Activated T-helper 17 cell treated with anti-CD3 and anti-CD28 coated beads, Interleukin-2, amount 50 U/mL, for 72 hours (primary cell): ENCODE measurements at regions not wholly inside any gene's neighbourhood (a gene's known extent, or its start where the extent isn't known, plus 50 kb on each side); places are given as distances from the start of the nearest gene placed in this dataset.

Source experiments
- ATAC-seq: fragments of 150-1000 bp; cut with Tn5 transposase; replicated peaks from 2 replicates; pipeline ENCODE4 v1.10.0; 2021; ENCODE audit warnings: mild to moderate bottlenecking, moderate library complexity
- H3K27ac Mint-ChIP-seq: one replicate; pipeline ENCODE4 v1.8.0; 2022; ENCODE audit warnings: mixed read lengths
- H3K27me3 Mint-ChIP-seq: one replicate; pipeline ENCODE4 v1.8.0; 2022; ENCODE audit warnings: mixed read lengths
- H3K36me3 Mint-ChIP-seq: one replicate; pipeline ENCODE4 v1.8.0; 2022; ENCODE audit warnings: low read depth, mild to moderate bottlenecking, mixed read lengths
- H3K4me1 Mint-ChIP-seq: one replicate; pipeline ENCODE4 v1.8.0; 2022; ENCODE audit warnings: mixed read lengths
- H3K4me3 Mint-ChIP-seq: one replicate; pipeline ENCODE4 v1.8.0; 2022; ENCODE audit warnings: mild to moderate bottlenecking, mixed read lengths
- H3K9me3 Mint-ChIP-seq: one replicate; pipeline ENCODE4 v1.8.0; 2022; ENCODE audit warnings: mixed read lengths

- no peaks in the 10 kb centered on the region for H3K9me3 Mint-ChIP-seq
Observed at GRCh38 chrX:124573468-124573867, 227.1 kb downstream of the SH2D1A start.

GRCh38 chrX:124592744-124593143, 246.4 kb downstream of the SH2D1A start:
- H3K36me3 Mint-ChIP-seq = no peaks in the 10 kb centered on the region
- no peaks in the 10 kb centered on the region for H3K4me1 Mint-ChIP-seq
- H3K4me3 Mint-ChIP-seq = no peak overlapping the region
- peaks cover 6% of the 10 kb centered on the region for H3K9me3 Mint-ChIP-seq
- ATAC-seq = no peak
- H3K27me3 Mint-ChIP-seq = no peaks in the 10 kb centered on the region
- H3K27ac Mint-ChIP-seq = no peak overlapping the region

More at GRCh38 chrX:124573468-124573867, 227.1 kb downstream of the SH2D1A start:
- Mint-ChIP-seq H3K27me3 (no peaks in the 10 kb centered on the region), H3K4me1 (no peaks in the 10 kb centered on the region), H3K4me3 (no peak overlapping the region), H3K27ac (no peak overlapping the region), H3K36me3 (no peaks in the 10 kb centered on the region)
- no peak for ATAC-seq

GRCh38 chrX:124594017-124594651, 247.8 kb downstream of the SH2D1A start:
- H3K9me3 Mint-ChIP-seq = peaks cover 6% of the 10 kb centered on the region
- no peak overlapping the region for H3K4me3 Mint-ChIP-seq
- no peaks in the 10 kb centered on the region for H3K4me1 Mint-ChIP-seq
- H3K27ac Mint-ChIP-seq = no peak overlapping the region
- no peaks in the 10 kb centered on the region for H3K27me3 Mint-ChIP-seq
- H3K36me3 Mint-ChIP-seq = no peaks in the 10 kb centered on the region
- ATAC-seq = no peak

GRCh38 chrX:124605511-124605910, 259.1 kb downstream of the SH2D1A start:
- no peak overlapping the region for H3K27ac Mint-ChIP-seq
- H3K27me3 Mint-ChIP-seq = no peaks in the 10 kb centered on the region
- ATAC-seq = no peak
- H3K36me3 Mint-ChIP-seq = no peaks in the 10 kb centered on the region
- no peaks in the 10 kb centered on the region for H3K4me1 Mint-ChIP-seq
- H3K4me3 Mint-ChIP-seq = no peak overlapping the region
- no peaks in the 10 kb centered on the region for H3K9me3 Mint-ChIP-seq

GRCh38 chrX:124606724-124607123, 260.4 kb downstream of the SH2D1A start:
- Mint-ChIP-seq H3K27ac (no peak overlapping the region), H3K27me3 (no peaks in the 10 kb centered on the region), H3K36me3 (no peaks in the 10 kb centered on the region), H3K9me3 (no peaks in the 10 kb centered on the region), H3K4me1 (no peaks in the 10 kb centered on the region), H3K4me3 (no peak overlapping the region)
- no peak for ATAC-seq

- Mint-ChIP-seq H3K27me3 (no peaks in the 10 kb centered on the region), H3K4me3 (no peak overlapping the region), H3K4me1 (no peaks in the 10 kb centered on the region), H3K36me3 (no peaks in the 10 kb centered on the region), H3K9me3 (no peaks in the 10 kb centered on the region), H3K27ac (no peak overlapping the region)
- ATAC-seq = no peak
Observed at GRCh38 chrX:124619710-124620109, 273.3 kb downstream of the SH2D1A start.

GRCh38 chrX:124634363-124634762, 288.0 kb downstream of the SH2D1A start:
- no peak for ATAC-seq
- no peaks in the 10 kb centered on the region for H3K36me3 Mint-ChIP-seq
- no peak overlapping the region for H3K4me3 Mint-ChIP-seq
- no peaks in the 10 kb centered on the region for H3K27me3 Mint-ChIP-seq
- no peaks in the 10 kb centered on the region for H3K4me1 Mint-ChIP-seq
- H3K27ac Mint-ChIP-seq = no peak overlapping the region
- H3K9me3 Mint-ChIP-seq = no peaks in the 10 kb centered on the region

- Mint-ChIP-seq H3K27me3 (no peaks in the 10 kb centered on the region), H3K4me3 (no peak overlapping the region), H3K4me1 (no peaks in the 10 kb centered on the region), H3K9me3 (no peaks in the 10 kb centered on the region), H3K36me3 (no peaks in the 10 kb centered on the region), H3K27ac (no peak overlapping the region)
- ATAC-seq = no peak
Observed at GRCh38 chrX:124641737-124642491, 295.6 kb downstream of the SH2D1A start.

- Mint-ChIP-seq H3K36me3 (no peaks in the 10 kb centered on the region), H3K27ac (no peak overlapping the region), H3K27me3 (no peaks in the 10 kb centered on the region), H3K4me1 (no peaks in the 10 kb centered on the region), H3K9me3 (no peaks in the 10 kb centered on the region), H3K4me3 (no peak overlapping the region)
- no peak for ATAC-seq
Observed at GRCh38 chrX:124646403-124646802, 300.0 kb downstream of the SH2D1A start.

- no peak for ATAC-seq
- Mint-ChIP-seq H3K27me3 (no peaks in the 10 kb centered on the region), H3K36me3 (no peaks in the 10 kb centered on the region), H3K4me1 (no peaks in the 10 kb centered on the region), H3K27ac (no peak overlapping the region), H3K4me3 (no peak overlapping the region), H3K9me3 (no peaks in the 10 kb centered on the region)
Observed at GRCh38 chrX:124651031-124651430, 304.7 kb downstream of the SH2D1A start.

- H3K27ac Mint-ChIP-seq = no peak overlapping the region
- ATAC-seq = no peak
Observed at GRCh38 chrX:124665621-124666400, 319.4 kb downstream of the SH2D1A start.

GRCh38 chrX:124679199-124679598, 332.8 kb downstream of the SH2D1A start:
- no peak for ATAC-seq
- no peaks in the 10 kb centered on the region for H3K4me1 Mint-ChIP-seq
- no peak overlapping the region for H3K27ac Mint-ChIP-seq
- H3K36me3 Mint-ChIP-seq = no peaks in the 10 kb centered on the region
- peaks cover 3% of the 10 kb centered on the region for H3K9me3 Mint-ChIP-seq
- H3K27me3 Mint-ChIP-seq = no peaks in the 10 kb centered on the region
- no peak overlapping the region for H3K4me3 Mint-ChIP-seq

More at GRCh38 chrX:124665621-124666400, 319.4 kb downstream of the SH2D1A start:
- no peaks in the 10 kb centered on the region for H3K36me3 Mint-ChIP-seq
- no peaks in the 10 kb centered on the region for H3K4me1 Mint-ChIP-seq
- no peaks in the 10 kb centered on the region for H3K27me3 Mint-ChIP-seq
- H3K9me3 Mint-ChIP-seq = no peaks in the 10 kb centered on the region
- H3K4me3 Mint-ChIP-seq = no peak overlapping the region

GRCh38 chrX:124680287-124680686, 333.9 kb downstream of the SH2D1A start:
- ATAC-seq = no peak
- Mint-ChIP-seq H3K4me3 (no peak overlapping the region), H3K4me1 (no peaks in the 10 kb centered on the region), H3K36me3 (no peaks in the 10 kb centered on the region), H3K27me3 (no peaks in the 10 kb centered on the region), H3K27ac (no peak overlapping the region), H3K9me3 (peaks cover 3% of the 10 kb centered on the region)

GRCh38 chrX:124690495-124690894, 344.1 kb downstream of the SH2D1A start:
- Mint-ChIP-seq H3K4me3 (no peak overlapping the region), H3K36me3 (no peaks in the 10 kb centered on the region), H3K27me3 (no peaks in the 10 kb centered on the region), H3K27ac (no peak overlapping the region), H3K9me3 (no peaks in the 10 kb centered on the region), H3K4me1 (no peaks in the 10 kb centered on the region)
- no peak for ATAC-seq

GRCh38 chrX:124699876-124700275, 353.5 kb downstream of the SH2D1A start:
- no peak for ATAC-seq
- no peaks in the 10 kb centered on the region for H3K27me3 Mint-ChIP-seq
- no peaks in the 10 kb centered on the region for H3K4me1 Mint-ChIP-seq
- no peaks in the 10 kb centered on the region for H3K36me3 Mint-ChIP-seq
- no peak overlapping the region for H3K27ac Mint-ChIP-seq
- no peak overlapping the region for H3K4me3 Mint-ChIP-seq
- no peaks in the 10 kb centered on the region for H3K9me3 Mint-ChIP-seq
